ENCODE measurements at regions not wholly inside any gene's neighbourhood (a gene's known extent, or its start where the extent isn't known, plus 50 kb on each side); places are given as distances from the start of the nearest gene placed in this dataset.
"Not testable (repeated sequence)": the region's sequence is repeated elsewhere in the genome, so short reads cannot be mapped to it uniquely, and the experiment has no call there.

GRCh38 chr16:59848296-59848695 is 1114.2 kb upstream of the GOT2 start:
- H3K9me3 ChIP-seq: peaks cover 0 to 3% (median 0%) of the 10 kb centered on the region in 4 donors
- H3K27me3 ChIP-seq: no peaks in the 10 kb centered on the region
- H3K4me3 ChIP-seq: no peak overlapping the region
- TF ChIP-seq CTCF (IDR thresholded peaks at IDR 0.05): no peak
- no peak for TF ChIP-seq POLR2A (IDR thresholded peaks at IDR 0.05)
- TF ChIP-seq POLR2AphosphoS5 (IDR thresholded peaks at IDR 0.05): peak in 2 of 4 donors; percentile 61 to 65
- TF ChIP-seq EP300 (IDR thresholded peaks at IDR 0.05): no peak
- H3K27ac ChIP-seq: no peak overlapping the region
- peaks cover 0 to 24% (median 14%) of the 10 kb centered on the region in 4 donors for H3K4me1 ChIP-seq
- DNase-seq: no peak
- intact Hi-C loops (cut with DNase I): no loop called here
- H3K36me3 ChIP-seq: no peaks in the 10 kb centered on the region

GRCh38 chr16:59840169-59840568 is 1106.1 kb upstream of the GOT2 start:
- 84 to 88% methylated on average over 3 of the region's 3 CpGs for WGBS, 2 donors
- intact Hi-C loops (cut with DNase I): no loop called here
- DNase-seq: no peak
- Histone ChIP-seq H3K27me3 (no peaks in the 10 kb centered on the region), H3K4me1 (no peaks in the 10 kb centered on the region), H3K36me3 (no peaks in the 10 kb centered on the region), H3K4me3 (no peak overlapping the region), H3K9me3 (peaks cover 0 to 3% (median 0%) of the 10 kb centered on the region in 4 donors), H3K27ac (no peak overlapping the region)
- no peak for TF ChIP-seq EP300 (IDR thresholded peaks at IDR 0.05)
- TF ChIP-seq POLR2AphosphoS5 (IDR thresholded peaks at IDR 0.05): no peak
- TF ChIP-seq POLR2A (IDR thresholded peaks at IDR 0.05): no peak
- TF ChIP-seq CTCF (IDR thresholded peaks at IDR 0.05): no peak

- H3K4me1 ChIP-seq: no peaks in the 10 kb centered on the region
- no peak overlapping the region for H3K27ac ChIP-seq
- H3K9me3 ChIP-seq: no peaks in the 10 kb centered on the region
- no peaks in the 10 kb centered on the region for H3K36me3 ChIP-seq
- no peaks in the 10 kb centered on the region for H3K27me3 ChIP-seq
- WGBS, 2 donors: 90 to 94% methylated on average over 1 of the region's 1 CpG
- intact Hi-C loops (cut with DNase I): no loop called here
- TF ChIP-seq EP300 (IDR thresholded peaks at IDR 0.05) (no peak), POLR2AphosphoS5 (IDR thresholded peaks at IDR 0.05) (no peak), POLR2A (IDR thresholded peaks at IDR 0.05) (no peak), CTCF (IDR thresholded peaks at IDR 0.05) (no peak)
- DNase-seq: no peak
- H3K4me3 ChIP-seq: no peak overlapping the region
Observed at GRCh38 chr16:59826767-59827166, 1092.7 kb upstream of the GOT2 start.

GRCh38 chr16:59809488-59809887 is 1075.4 kb upstream of the GOT2 start:
- H3K36me3 ChIP-seq; H3K27ac ChIP-seq; intact Hi-C loops (cut with DNase I); DNase-seq; H3K27me3 ChIP-seq; H3K4me3 ChIP-seq; H3K4me1 ChIP-seq; H3K9me3 ChIP-seq: not testable (repeated sequence)
- WGBS, 2 donors: 85 to 91% methylated on average over 11 of the region's 11 CpGs

- Histone ChIP-seq H3K9me3 (peaks cover 0 to 4% (median 2%) of the 10 kb centered on the region in 4 donors), H3K27ac (no peak overlapping the region), H3K36me3 (no peaks in the 10 kb centered on the region), H3K4me3 (no peak overlapping the region), H3K27me3 (no peaks in the 10 kb centered on the region), H3K4me1 (no peaks in the 10 kb centered on the region)
- 83 to 89% methylated on average over 1 of the region's 1 CpG for WGBS, 2 donors
- DNase-seq: no peak
- TF ChIP-seq CTCF (IDR thresholded peaks at IDR 0.05): no peak
- no peak for TF ChIP-seq POLR2A (IDR thresholded peaks at IDR 0.05)
- TF ChIP-seq POLR2AphosphoS5 (IDR thresholded peaks at IDR 0.05): no peak
- no peak for TF ChIP-seq EP300 (IDR thresholded peaks at IDR 0.05)
- intact Hi-C loops (cut with DNase I): no loop called here
Observed at GRCh38 chr16:59783191-59783590, 1049.1 kb upstream of the GOT2 start.
